Cerebellar cortex (tissue), 1 donor: ENCODE measurements at regions not wholly inside any gene's neighbourhood (a gene's known extent, or its start where the extent isn't known, plus 50 kb on each side); places are given as distances from the start of the nearest gene placed in this dataset.
A peak's percentile ranks its signal among the peaks of the same experiment; 100 is the strongest.
"Not testable (repeated sequence)": the region's sequence is repeated elsewhere in the genome, so short reads cannot be mapped to it uniquely, and the experiment has no call there.

Experiments used
- DNase-seq: peaks from one replicate; pipeline ENCODE4 v3.0.0-alpha.2; 2015; ENCODE audit warnings: low spot score

DNA sequence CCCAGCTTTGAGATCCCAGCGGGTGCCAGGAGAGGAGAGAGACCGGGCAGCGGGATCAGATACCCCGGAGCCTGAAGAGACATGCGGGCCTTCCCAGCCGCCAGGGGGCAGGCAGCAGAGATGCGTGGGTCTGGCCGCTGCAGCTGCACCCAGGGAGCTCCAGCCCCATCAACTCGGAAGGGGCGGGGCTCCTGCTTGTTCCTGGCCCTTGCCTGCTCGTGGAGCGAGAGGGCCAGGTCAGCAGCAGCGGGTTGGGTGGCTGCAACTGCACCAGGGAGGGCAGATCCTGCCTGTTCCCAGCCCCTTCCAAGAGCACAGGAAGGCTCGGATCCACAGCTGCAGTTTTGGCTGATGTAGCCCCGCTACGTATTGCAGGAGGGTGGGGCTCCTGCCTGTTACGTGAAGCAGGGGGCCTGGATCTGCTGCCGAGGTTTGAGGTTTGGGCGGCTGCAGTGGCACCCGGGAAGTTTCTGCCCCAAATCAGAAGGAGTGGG is 532.8 kb downstream of the RFPL4B start:
- DNase-seq, result peak; percentile 44

DNA sequence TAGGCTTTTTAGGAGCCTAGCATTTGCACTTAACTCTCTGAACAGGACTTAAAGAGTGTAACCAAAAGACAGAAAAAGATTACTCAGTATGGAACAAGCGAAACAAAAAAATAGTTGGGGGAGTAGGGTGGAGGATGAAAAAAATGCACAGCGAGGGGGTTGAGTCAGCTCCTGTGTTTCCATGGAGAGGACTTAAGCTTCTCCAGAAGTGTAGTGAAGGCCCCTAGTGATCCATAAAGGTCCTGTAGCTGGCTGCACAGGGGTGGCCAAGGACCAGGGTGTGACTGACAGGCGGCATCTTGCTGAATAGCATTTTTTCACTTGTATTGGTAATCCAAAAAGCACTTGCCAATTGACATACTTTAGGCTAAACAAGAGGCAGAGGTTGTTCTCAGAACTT is 533.9 kb downstream of the RFPL4B start:
- no peak for DNase-seq

- no peak for DNase-seq
Observed at GRCh38 chr6:112881828-112882780, 535.0 kb downstream of the RFPL4B start.

- no peak for DNase-seq
Observed at GRCh38 chr6:112883095-112883494, 536.0 kb downstream of the RFPL4B start.

- DNase-seq, result no peak
Observed at GRCh38 chr6:112886415-112886814, 539.3 kb downstream of the RFPL4B start.

GRCh38 chr6:112887424-112887823 is 540.3 kb downstream of the RFPL4B start:
- DNase-seq, result not testable (repeated sequence)

DNA sequence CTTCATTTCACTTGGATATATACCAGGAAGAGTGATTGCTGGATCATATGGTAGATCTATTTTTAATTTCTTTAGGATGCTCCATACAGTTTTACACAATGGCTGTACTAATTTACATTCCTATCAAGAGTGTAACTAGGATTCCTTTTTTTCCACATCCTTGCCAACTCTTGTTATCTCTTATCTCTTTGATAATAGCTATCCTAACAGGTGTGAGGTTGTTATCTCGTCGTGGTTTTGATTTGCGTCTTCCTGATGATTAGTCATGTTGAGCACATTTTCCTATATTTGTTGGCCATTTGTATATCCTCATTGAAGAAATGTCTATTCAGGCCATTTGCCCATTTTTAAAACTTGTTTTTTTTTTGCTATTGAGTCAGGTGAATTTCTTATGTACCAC is 552.4 kb downstream of the RFPL4B start:
- no peak for DNase-seq

GRCh38 chr6:112903361-112903760 is 556.2 kb downstream of the RFPL4B start:
- DNase-seq, result no peak

DNA sequence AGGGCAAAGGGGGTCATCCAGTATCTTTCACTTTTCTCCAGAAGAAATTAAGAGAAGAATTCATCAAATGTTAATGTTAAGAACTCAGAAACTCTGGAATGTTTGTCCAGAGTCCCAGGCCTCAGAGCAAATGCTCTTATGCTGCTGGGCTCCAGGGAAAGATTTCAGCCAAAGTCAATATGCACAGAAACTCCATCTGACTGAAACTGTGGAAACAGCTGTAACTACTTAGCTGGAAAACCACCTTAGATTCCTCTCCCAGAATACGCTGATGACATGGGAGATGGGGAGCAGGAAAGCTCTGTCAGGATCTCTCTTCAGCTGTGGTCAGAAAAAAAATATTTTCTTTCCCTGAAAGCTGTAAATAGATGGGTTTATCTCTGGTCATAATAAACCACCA is 559.6 kb downstream of the RFPL4B start:
- no peak for DNase-seq

- no peak for DNase-seq
Observed at GRCh38 chr6:112909781-112910180, 562.7 kb downstream of the RFPL4B start.

DNA sequence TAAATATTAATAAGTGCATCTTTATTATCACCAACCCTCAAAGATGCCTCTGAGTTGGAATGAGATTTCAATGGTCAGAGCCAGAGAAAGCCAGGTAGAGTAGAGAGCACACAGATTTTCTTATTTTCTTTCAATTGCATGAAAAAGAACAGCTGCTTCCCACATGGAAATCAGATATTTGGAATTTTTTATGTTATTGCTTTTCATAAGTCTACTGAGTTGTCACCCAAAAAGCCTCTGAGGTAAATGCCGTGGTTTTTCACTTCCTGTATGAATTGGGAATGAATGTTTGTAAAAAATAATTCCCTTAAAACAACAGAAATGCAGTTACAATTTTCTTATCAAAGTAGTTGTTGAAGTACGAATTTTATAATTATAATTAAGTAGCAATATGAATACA is 563.1 kb downstream of the RFPL4B start:
- no peak for DNase-seq

DNA sequence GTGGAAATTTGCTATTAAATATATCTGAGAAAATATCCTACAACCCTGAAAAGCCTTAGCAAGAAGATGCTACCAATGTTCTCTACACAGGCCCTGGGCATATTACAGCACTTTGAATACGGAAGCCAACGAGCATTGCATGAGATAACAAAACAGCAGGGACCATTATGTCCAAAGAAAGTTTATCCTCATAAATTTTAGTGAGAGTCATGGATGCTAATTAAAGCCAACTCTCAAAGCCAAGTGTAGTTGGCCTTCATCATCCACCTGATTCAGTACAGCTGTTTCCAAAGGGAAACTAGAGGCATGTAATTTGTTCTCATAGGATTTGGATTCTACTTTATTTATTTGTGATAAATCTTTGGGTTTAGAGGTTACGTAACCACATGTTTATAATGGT is 564.8 kb downstream of the RFPL4B start:
- DNase-seq, result no peak

GRCh38 chr6:112912416-112913101 is 565.4 kb downstream of the RFPL4B start:
- no peak for DNase-seq

GRCh38 chr6:112919744-112920143 is 572.6 kb downstream of the RFPL4B start:
- not testable (repeated sequence) for DNase-seq

DNA sequence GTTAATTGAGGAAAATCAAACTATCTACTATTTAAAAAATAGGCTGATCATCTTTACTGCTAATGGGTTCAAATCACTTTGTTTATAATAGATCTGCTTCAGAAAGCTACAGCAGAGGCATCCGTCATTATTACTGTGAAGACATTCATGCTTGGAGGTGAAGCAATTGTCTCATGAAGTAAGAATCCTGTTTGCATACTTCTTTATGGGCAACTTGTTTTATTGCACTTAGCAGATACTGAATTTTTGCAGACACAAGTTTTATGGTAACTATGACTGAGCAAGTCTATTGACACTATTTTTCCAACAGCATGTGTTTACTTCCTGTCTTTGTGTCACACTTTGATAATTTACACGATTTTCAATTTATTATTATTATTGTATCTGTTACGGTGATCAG is 573.9 kb downstream of the RFPL4B start:
- no peak for DNase-seq

- no peak for DNase-seq
Observed at GRCh38 chr6:112923940-112924587, 576.9 kb downstream of the RFPL4B start.

GRCh38 chr6:112925702-112926101 is 578.6 kb downstream of the RFPL4B start:
- no peak for DNase-seq

- no peak for DNase-seq
Observed at GRCh38 chr6:112927641-112928320, 580.7 kb downstream of the RFPL4B start.

DNA sequence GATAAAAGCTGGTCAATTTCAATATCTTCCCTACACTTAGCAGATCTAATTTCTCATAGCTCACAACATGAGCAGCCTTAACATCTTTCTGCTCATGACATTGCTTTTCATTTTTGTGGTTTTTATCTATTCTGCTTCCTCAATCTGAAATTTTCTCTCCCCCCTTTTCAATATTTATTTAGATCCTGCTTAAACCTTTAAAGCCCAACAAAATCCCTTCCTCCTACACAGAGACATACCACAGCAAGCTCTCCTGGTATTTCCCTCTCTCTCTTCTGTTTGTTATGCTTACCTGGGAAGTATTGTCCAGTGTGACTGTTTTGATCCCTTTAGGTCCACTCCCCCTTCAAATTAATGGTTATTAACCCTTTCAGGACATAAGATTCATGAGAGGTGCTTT is 582.5 kb downstream of the RFPL4B start:
- DNase-seq, result no peak

DNA sequence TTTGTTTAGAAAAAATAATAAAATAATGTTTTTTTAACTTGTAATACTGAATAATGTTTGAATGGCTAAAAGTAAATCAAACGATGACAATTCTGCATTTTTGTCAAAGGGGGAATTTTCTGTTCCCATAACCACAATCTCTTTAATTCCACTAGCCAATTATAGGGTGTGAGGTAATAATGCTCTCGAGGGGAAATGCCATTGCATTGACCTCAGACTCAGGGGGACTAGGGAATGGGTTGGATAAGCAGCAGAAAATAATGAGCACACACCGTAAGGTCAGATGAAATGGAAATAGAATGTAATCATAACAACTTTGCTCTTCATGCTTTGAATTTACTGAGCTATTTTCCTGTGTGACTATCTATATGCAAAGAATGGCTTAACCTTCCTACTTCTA is 584.7 kb downstream of the RFPL4B start:
- no peak for DNase-seq

DNA sequence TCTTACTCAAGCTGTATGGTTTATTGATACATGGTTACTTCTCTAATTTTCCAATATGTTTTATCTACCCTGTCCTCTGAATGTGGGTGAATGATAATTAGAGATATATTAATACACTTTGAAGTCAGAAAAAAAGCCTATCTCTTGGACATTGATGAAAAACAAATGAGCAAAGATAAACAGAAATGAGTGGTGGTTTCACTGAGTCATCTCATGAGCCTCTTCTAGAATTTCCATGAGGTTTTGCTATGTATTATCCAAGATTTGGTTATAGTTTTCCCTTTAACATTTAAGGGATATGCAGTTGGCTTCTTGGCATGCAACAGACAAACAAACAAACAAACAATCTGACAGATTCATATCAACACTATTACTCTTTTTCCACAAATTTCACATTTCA is 586.8 kb downstream of the RFPL4B start:
- no peak for DNase-seq
